Activated CD4-positive, alpha-beta T cell treated with anti-CD3 and anti-CD28 coated beads, Interleukin-2, amount 10 ng/mL, durations not matched to agents 7 days and 5 days (primary cell): ENCODE measurements at regions not wholly inside any gene's neighbourhood (a gene's known extent, or its start where the extent isn't known, plus 50 kb on each side); places are given as distances from the start of the nearest gene placed in this dataset.

Source experiments
- CTCF ChIA-PET: fragments of 350-600 bp; sonication (Branson Sonifier 250); formaldehyde crosslinking; loops from one replicate; lab custom pipeline; 2021; ENCODE audit warnings: antibody characterized with exemption; lab: Charles Lee
- POLR2A ChIA-PET: fragments of 350-600 bp; sonication (Branson Sonifier 250); formaldehyde crosslinking; loops from one replicate; lab custom pipeline; 2021; ENCODE audit warnings: antibody characterized with exemption; lab: Charles Lee
- DNase-seq: peaks from one replicate; pipeline ENCODE4 v3.0.0-alpha.2; 2020
- H3K27ac Mint-ChIP-seq: one replicate; pipeline ENCODE4 v1.8.0; 2021; ENCODE audit warnings: mild to moderate bottlenecking, moderate library complexity, mixed read lengths
- H3K27me3 Mint-ChIP-seq: one replicate; pipeline ENCODE4 v1.8.0; 2021; ENCODE audit warnings: mixed read lengths
- H3K36me3 Mint-ChIP-seq: one replicate; pipeline ENCODE4 v1.8.0; 2021; ENCODE audit warnings: low read depth, mixed read lengths
- H3K4me1 Mint-ChIP-seq: one replicate; pipeline ENCODE4 v1.8.0; 2021; ENCODE audit warnings: mixed read lengths
- H3K4me3 Mint-ChIP-seq: one replicate; pipeline ENCODE4 v1.8.0; 2021; ENCODE audit warnings: mild to moderate bottlenecking, moderate library complexity, mixed read lengths
- H3K9me3 Mint-ChIP-seq: one replicate; pipeline ENCODE4 v1.8.0; 2021; ENCODE audit warnings: mixed read lengths

GRCh38 chr1:178612261-178612660 lies 99.4 kb downstream of the TEX35 start:
- H3K27ac Mint-ChIP-seq, result no peak overlapping the region
- H3K27me3 Mint-ChIP-seq, result peaks cover 1% of the 10 kb centered on the region

GRCh38 chr1:178613271-178613945 lies 100.5 kb downstream of the TEX35 start:
- Mint-ChIP-seq H3K36me3 (no peaks in the 10 kb centered on the region), H3K27ac (no peak overlapping the region), H3K4me3 (no peak overlapping the region), H3K27me3 (peaks cover 1% of the 10 kb centered on the region), H3K4me1 (no peaks in the 10 kb centered on the region), H3K9me3 (no peaks in the 10 kb centered on the region)
- CTCF ChIA-PET, result no interaction called here
- DNase-seq, result no peak
- POLR2A ChIA-PET, result no interaction called here

More at GRCh38 chr1:178612261-178612660, 99.4 kb downstream of the TEX35 start:
- DNase-seq, result no peak
- H3K36me3 Mint-ChIP-seq, result no peaks in the 10 kb centered on the region
- ChIA-PET POLR2A (no interaction called here), CTCF (interaction anchor here (1.1 kb wide), 1 partner anchor 14 kb away, joined by 3 read pairs; no protein-coding TSS in a partner anchor)
- no peaks in the 10 kb centered on the region for H3K4me1 Mint-ChIP-seq
- H3K4me3 Mint-ChIP-seq, result no peak overlapping the region
- no peaks in the 10 kb centered on the region for H3K9me3 Mint-ChIP-seq

- ChIA-PET POLR2A (no interaction called here), CTCF (interaction anchor here (0.8 kb wide), 1 partner anchor 9 kb away, joined by 3 read pairs; no protein-coding TSS in a partner anchor)
- no peak overlapping the region for H3K27ac Mint-ChIP-seq
- H3K9me3 Mint-ChIP-seq, result no peaks in the 10 kb centered on the region
- H3K4me1 Mint-ChIP-seq, result no peaks in the 10 kb centered on the region
- no peaks in the 10 kb centered on the region for H3K36me3 Mint-ChIP-seq
- no peak overlapping the region for H3K4me3 Mint-ChIP-seq
- peaks cover 1% of the 10 kb centered on the region for H3K27me3 Mint-ChIP-seq
- no peak for DNase-seq
Measured at GRCh38 chr1:178614286-178614685, 101.4 kb downstream of the TEX35 start.

GRCh38 chr1:178619042-178619927 lies 105.8 kb upstream of the RALGPS2 start:
- H3K27ac Mint-ChIP-seq, result no peak overlapping the region
- H3K4me1 Mint-ChIP-seq, result no peaks in the 10 kb centered on the region
- CTCF ChIA-PET, result interaction anchor here (0.6 to 0.7 kb wide), 2 partner anchors 14 to 107 kb away, joined by 3 read pairs; no protein-coding TSS in a partner anchor
- no peaks in the 10 kb centered on the region for H3K36me3 Mint-ChIP-seq
- no peak overlapping the region for H3K4me3 Mint-ChIP-seq
- no peaks in the 10 kb centered on the region for H3K9me3 Mint-ChIP-seq
- POLR2A ChIA-PET, result no interaction called here
- no peak for DNase-seq
- no peaks in the 10 kb centered on the region for H3K27me3 Mint-ChIP-seq

GRCh38 chr1:178620584-178621475 lies 104.2 kb upstream of the RALGPS2 start:
- Mint-ChIP-seq H3K4me1 (no peaks in the 10 kb centered on the region), H3K9me3 (no peaks in the 10 kb centered on the region), H3K27ac (no peak overlapping the region), H3K27me3 (no peaks in the 10 kb centered on the region), H3K4me3 (no peak overlapping the region), H3K36me3 (no peaks in the 10 kb centered on the region)
- POLR2A ChIA-PET, result no interaction called here
- DNase-seq, result no peak
- CTCF ChIA-PET, result no interaction called here

GRCh38 chr1:178621822-178622221 lies 103.2 kb upstream of the RALGPS2 start:
- H3K4me1 Mint-ChIP-seq, result no peaks in the 10 kb centered on the region
- no peak overlapping the region for H3K4me3 Mint-ChIP-seq
- no peaks in the 10 kb centered on the region for H3K27me3 Mint-ChIP-seq
- ChIA-PET POLR2A (no interaction called here), CTCF (no interaction called here)
- no peaks in the 10 kb centered on the region for H3K36me3 Mint-ChIP-seq
- no peak overlapping the region for H3K27ac Mint-ChIP-seq
- no peaks in the 10 kb centered on the region for H3K9me3 Mint-ChIP-seq
- no peak for DNase-seq

- Mint-ChIP-seq H3K4me1 (no peaks in the 10 kb centered on the region), H3K27ac (no peak overlapping the region), H3K9me3 (no peaks in the 10 kb centered on the region), H3K27me3 (no peaks in the 10 kb centered on the region), H3K36me3 (no peaks in the 10 kb centered on the region), H3K4me3 (no peak overlapping the region)
- CTCF ChIA-PET, result interaction anchor here (0.6 kb wide), 3 partner anchors 93 to 1075 kb away, joined by 3 to 4 read pairs (median 4); no protein-coding TSS in a partner anchor
- POLR2A ChIA-PET, result no interaction called here
- DNase-seq, result no peak
Measured at GRCh38 chr1:178625695-178626094, 99.3 kb upstream of the RALGPS2 start.

GRCh38 chr1:178627037-178627436 lies 98.0 kb upstream of the RALGPS2 start:
- no peaks in the 10 kb centered on the region for H3K9me3 Mint-ChIP-seq
- H3K27me3 Mint-ChIP-seq, result no peaks in the 10 kb centered on the region
- H3K27ac Mint-ChIP-seq, result no peak overlapping the region
- H3K4me1 Mint-ChIP-seq, result no peaks in the 10 kb centered on the region
- DNase-seq, result no peak
- ChIA-PET CTCF (interaction anchor here (1.0 kb wide), 1 partner anchor 22 kb away, joined by 3 read pairs; no protein-coding TSS in a partner anchor), POLR2A (no interaction called here)
- no peak overlapping the region for H3K4me3 Mint-ChIP-seq
- no peaks in the 10 kb centered on the region for H3K36me3 Mint-ChIP-seq

- POLR2A ChIA-PET, result no interaction called here
- no peak for DNase-seq
- Mint-ChIP-seq H3K4me1 (no peaks in the 10 kb centered on the region), H3K36me3 (no peaks in the 10 kb centered on the region), H3K4me3 (no peak overlapping the region), H3K27ac (no peak overlapping the region), H3K27me3 (no peaks in the 10 kb centered on the region), H3K9me3 (no peaks in the 10 kb centered on the region)
- CTCF ChIA-PET, result no interaction called here
Measured at GRCh38 chr1:178628637-178629251, 96.3 kb upstream of the RALGPS2 start.

GRCh38 chr1:178629252-178630154 lies 95.5 kb upstream of the RALGPS2 start:
- no peak overlapping the region for H3K27ac Mint-ChIP-seq
- no peaks in the 10 kb centered on the region for H3K36me3 Mint-ChIP-seq
- no peaks in the 10 kb centered on the region for H3K27me3 Mint-ChIP-seq
- no peaks in the 10 kb centered on the region for H3K9me3 Mint-ChIP-seq
- no peak for DNase-seq
- no peaks in the 10 kb centered on the region for H3K4me1 Mint-ChIP-seq
- POLR2A ChIA-PET, result no interaction called here
- CTCF ChIA-PET, result no interaction called here
- no peak overlapping the region for H3K4me3 Mint-ChIP-seq

GRCh38 chr1:178630417-178630816 lies 94.6 kb upstream of the RALGPS2 start:
- CTCF ChIA-PET, result interaction anchor here (0.5 kb wide), 1 partner anchor 878 kb away, joined by 3 read pairs; no protein-coding TSS in a partner anchor
- H3K27me3 Mint-ChIP-seq, result no peaks in the 10 kb centered on the region

More at GRCh38 chr1:178630417-178630816, 94.6 kb upstream of the RALGPS2 start:
- Mint-ChIP-seq H3K4me1 (no peaks in the 10 kb centered on the region), H3K36me3 (no peaks in the 10 kb centered on the region), H3K27ac (no peak overlapping the region), H3K9me3 (no peaks in the 10 kb centered on the region), H3K4me3 (no peak overlapping the region)
- DNase-seq, result no peak
- POLR2A ChIA-PET, result no interaction called here
